GM19372 (cell line): ENCODE measurements at regions not wholly inside any gene's neighbourhood (a gene's known extent, or its start where the extent isn't known, plus 50 kb on each side); places are given as distances from the start of the nearest gene placed in this dataset.
"Not testable (repeated sequence)": the region's sequence is repeated elsewhere in the genome, so short reads cannot be mapped to it uniquely, and the experiment has no call there.

ENCODE experiments used
- ATAC-seq: cut with Tn5 transposase; IDR thresholded peaks from one replicate; pipeline ENCODE4 v1.9.1; 2021; ENCODE audit warnings: mild to moderate bottlenecking, low read depth, moderate library complexity; ENCODE audit not compliant: unreplicated experiment

GRCh38 chrX:121169099-121170035, 122.0 kb downstream of the GLUD2 start:
- no peak for ATAC-seq

DNA sequence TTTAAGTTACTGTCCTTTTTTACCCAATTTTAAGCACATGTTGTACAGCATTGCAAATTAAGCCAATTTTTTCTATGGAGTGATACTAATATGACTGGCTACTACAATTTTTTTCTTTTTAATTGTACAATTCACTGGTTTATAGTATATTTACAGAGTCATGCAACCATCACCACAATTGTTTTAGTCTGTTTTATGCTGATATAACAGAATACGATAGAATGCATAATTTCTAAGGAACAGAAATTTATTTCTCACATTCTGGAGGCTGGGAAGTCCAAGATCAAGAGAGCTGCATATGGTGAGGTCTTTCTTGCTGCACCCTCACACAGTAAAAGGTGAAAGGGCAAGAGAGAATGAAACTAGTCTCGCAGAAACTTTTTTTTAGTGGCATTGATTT, 125.3 kb downstream of the GLUD2 start:
- ATAC-seq: no peak

GRCh38 chrX:121179972-121180371, 132.6 kb downstream of the GLUD2 start:
- ATAC-seq: no peak

GRCh38 chrX:121191779-121192178, 144.4 kb downstream of the GLUD2 start:
- no peak for ATAC-seq

GRCh38 chrX:121195719-121196118, 148.3 kb downstream of the GLUD2 start:
- no peak for ATAC-seq

GRCh38 chrX:121196872-121197444, 149.5 kb downstream of the GLUD2 start:
- not testable (repeated sequence) for ATAC-seq

DNA sequence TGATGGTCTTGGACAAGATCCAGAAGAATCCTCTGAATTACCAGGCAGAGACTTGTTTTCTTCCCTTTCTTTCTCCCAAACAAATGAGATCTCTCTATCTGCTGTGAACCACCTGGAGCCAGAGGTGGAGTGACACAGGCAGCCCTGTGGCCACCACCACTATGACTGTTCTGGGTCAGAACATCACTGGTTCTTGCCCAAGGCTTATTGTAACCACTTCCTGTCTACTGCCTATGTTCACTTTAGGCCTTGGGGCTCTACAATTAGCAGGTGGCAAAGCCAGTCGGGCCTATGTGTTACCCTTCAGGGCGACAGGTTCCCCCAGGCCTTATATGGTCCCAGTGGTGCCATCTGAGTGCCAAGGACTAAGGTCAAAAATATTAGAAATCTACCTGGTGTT, 161.2 kb downstream of the GLUD2 start:
- ATAC-seq: no peak

DNA sequence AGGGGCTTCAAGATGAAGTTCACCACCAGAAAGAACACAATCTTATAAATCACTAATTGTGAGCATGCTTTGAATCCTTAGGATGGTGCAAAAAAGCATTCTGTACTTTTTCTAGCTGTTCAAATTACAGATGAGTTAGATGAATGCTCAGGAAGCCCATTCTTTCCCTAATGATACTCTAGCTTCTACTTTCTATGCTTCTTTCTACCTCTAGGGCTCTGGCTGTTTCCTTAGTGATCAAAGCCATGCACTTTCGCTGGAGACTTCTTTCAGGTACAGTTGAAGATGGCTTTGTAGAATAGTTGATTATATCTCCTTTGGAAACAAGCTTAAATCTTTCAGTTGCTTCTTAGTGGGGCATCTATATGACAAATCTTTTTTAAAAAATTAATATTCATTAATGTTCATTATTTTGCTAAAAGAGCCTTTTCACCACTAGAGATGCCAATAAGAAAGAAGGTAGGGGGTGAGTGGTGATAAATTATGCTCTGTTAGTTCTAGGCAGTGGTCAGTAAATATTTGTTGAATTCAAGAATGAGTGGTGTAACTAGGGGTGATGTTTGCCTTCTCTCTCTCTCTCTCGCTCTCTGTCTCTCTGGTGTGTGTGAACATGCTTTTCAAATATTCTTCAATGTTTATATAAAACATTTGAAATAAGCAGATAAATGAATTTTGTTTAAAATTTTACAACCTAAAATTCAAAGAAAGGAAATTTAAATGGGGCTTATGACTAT, 169.4 kb downstream of the GLUD2 start:
- ATAC-seq: no peak

- no peak for ATAC-seq
These were observed 174.0 kb downstream of the GLUD2 start for GRCh38 chrX:121221322-121221977.

DNA sequence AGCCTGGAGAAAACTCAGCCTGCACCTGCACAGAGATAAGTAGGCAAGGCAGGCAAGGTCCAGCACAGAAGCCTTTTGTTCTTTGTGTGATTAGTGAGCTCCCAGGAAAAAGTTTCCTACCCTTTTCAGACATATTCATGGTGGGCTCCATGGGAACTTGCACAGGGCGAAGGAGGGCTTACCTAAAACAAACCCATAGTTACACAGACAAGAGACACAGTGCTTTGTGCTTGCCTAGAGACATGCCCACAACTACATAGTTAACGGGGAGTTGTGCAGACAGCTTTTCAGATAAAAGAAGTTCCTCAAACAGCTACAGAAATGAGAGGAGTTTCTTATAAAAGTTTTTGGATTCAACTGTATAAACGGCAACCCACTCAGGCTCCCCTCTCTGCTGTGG, 180.5 kb downstream of the GLUD2 start:
- ATAC-seq: no peak

- no peak for ATAC-seq
These were observed 184.4 kb downstream of the GLUD2 start for GRCh38 chrX:121231566-121232358.

DNA sequence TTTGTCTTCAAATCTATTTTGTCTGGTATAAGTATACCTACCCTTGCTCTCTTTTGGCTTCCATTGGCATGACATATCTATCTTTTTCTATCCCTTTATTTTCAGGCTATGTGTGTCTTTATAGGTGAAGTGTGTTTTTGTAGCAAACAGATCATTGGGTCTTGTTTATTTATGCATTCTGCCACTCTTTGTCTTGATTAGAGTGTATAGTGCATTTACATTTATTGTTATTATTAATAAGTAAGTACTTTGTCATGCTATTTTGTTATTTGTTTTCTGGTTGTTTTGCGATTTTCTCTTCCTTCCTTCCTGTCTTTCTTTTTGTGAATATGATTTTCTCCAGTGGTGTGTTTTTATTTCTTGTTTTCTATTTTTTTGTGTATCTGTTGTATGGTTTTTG, 188.6 kb downstream of the GLUD2 start:
- no peak for ATAC-seq

DNA sequence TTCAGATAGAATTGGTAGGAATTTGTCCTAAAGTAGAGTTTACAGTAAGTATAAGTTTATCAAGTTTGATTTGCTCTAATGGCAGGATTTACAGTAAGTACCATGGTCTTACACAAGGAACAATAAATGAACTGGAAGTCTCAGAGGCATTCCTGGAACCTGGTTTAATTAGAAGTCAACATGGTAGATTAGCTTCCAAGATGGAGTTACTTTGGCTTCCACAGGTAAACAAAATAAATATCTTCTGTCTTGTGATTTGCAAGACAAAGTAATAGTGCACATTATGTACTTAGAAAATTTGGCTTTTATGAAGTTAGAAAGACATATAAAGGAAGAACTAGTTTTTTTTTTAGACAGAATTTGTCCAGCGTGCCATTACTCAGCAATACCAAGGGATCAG, 190.7 kb downstream of the GLUD2 start:
- ATAC-seq: no peak

DNA sequence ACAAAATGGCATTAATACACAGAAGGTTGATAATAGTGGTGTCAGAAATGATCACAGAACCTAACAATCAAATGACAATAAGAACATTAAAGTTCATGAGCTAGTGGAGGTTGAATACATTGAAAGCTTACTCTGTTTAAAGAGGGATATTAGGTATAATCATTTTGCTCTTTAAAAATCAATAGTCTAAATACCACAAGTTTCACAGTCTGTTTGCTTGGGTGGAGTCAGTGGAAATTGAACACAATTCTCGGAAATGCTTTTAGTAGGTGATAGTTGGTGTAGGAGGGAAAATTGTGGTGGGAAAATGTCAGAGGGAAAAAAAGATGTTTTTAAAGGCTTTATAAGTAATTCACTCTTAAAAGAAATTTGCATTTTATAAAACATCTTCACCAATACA, 197.1 kb downstream of the GLUD2 start:
- ATAC-seq: no peak

DNA sequence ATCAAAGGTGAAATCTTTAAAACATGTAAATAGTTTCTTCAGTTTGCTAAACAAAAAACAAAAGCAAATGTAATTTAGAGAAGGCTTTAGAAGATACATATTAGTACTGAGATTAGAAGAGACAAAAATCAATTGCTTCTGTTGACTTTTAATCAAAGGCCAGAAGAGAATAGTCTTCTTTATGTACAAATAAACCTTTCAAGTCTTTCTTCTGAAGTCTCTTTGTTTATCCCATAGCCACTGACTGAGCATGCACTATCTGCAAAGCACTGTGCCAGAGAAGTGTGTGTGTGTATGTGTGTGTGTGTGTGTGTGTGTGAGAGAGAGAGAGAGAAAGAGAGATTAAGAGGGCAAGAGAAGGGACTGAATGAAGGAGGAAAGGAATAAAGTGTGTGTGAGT, 198.4 kb downstream of the GLUD2 start:
- ATAC-seq: no peak

DNA sequence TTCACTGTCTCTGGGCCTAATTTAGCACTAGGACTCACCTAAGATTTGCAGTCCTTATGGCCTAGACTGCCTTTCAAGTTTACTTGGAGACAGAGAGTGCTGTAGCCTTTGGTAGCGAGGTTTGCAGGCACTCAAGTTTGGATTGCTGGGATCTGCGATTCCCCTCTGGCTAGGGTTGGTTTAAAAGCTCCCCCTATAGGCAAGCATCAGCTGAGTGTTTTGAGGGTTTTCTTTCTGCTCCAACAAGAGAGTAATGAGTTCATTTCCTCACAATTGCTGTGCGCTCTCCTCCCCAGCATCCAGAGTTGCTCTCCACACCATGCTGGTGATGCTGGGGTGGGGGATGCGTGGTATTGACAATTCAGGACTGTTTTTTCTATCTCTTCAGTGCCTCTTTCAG, 206.9 kb downstream of the GLUD2 start:
- ATAC-seq: no peak

DNA sequence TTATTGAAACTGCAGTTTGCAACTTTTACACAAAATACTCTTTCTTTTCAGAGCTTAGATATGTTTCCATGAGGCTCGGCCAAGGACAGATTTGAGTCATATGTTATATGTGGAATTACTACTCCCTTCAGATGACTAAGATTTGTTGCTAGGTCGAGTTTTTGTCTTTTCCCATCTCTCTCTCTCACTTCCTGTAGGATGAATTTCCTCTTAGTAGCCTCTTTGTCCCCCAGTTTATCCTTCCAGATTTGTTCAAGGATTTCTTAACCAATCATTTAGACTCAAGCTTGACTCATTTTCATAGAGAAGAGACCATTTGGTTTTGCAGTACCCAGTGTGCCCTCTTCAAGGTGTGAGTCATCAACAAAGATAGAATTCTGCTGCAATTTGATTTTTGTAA, 209.2 kb downstream of the GLUD2 start:
- no peak for ATAC-seq

- ATAC-seq: no peak
These were observed 211.1 kb downstream of the GLUD2 start for GRCh38 chrX:121258545-121258944.

DNA sequence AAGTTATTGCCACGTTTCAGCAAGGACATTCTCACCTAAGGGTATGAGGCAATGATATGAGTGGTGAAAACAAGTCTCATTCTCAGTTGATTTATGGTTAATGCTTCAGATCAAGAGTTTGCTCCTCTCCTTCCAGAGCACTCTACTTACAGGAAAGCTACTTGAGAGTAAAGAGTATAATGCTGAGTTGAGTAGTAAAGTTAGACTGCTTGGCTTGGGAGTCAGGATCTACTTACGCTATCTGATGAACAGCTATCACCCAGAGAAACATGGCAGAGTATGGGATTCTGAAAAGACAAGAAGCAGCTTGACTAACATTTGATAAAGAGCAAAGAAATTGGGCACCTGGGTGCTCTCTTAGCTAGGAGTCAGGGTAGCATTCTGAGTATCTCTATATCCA, 211.8 kb downstream of the GLUD2 start:
- ATAC-seq: no peak

DNA sequence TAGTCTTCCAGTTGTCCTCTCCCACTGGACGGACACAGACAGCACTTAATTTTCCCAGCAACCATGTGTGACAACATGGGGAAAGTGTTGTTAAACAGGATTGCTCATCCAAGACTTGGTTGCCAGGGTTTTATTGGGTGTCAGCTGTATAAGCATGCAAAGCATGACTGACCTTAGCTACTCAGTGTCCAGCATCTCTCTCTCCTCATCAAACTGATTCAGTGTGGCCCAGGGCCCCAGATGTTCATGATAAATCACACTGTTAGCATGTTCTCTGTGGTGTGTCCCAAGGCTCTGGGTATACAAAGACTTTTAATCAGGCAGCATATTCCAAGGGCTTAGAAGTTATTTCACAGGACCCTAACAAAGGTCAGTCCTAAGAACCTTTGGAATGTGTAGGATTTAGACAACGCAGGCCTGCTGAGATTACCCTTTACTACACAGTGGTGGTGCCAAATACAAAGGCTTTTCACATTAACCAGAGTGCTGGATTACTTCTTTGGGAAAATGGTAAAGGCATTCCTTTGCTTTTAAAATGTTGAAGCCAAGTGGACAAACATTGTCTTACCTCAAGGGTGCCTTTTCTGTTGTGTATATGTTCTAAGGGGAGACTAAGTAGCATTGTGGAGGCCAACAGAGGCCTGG, 213.3 kb downstream of the GLUD2 start:
- ATAC-seq: no peak
